ENCODE measurements at regions not wholly inside any gene's neighbourhood (a gene's known extent, or its start where the extent isn't known, plus 50 kb on each side); places are given as distances from the start of the nearest gene placed in this dataset.
A peak's percentile ranks its signal among the peaks of the same experiment; 100 is the strongest.

- no peak for DNase-seq
Observed at GRCh38 chr1:17930635-17931034, 175.5 kb downstream of the ACTL8 start.

DNA sequence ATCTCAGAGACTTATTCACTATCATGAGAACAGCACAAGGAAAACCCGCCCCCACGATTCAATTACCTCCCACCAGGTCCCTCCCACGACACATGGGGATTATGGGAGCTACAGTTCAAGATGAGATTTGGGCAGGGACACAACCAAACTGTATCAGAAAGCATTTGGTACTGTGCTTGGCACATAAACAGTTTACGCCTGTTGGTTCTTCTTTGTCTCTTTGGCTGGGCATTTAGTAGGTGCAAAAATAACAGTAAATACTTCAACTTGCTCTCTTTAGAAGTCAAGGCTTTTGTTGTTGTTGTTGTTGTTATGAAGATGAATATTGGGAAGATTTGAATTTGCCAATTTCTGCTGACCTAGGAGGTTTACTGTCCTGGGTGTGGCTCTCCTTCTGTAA is 175.4 kb upstream of the IGSF21 start:
- no peak for DNase-seq

DNA sequence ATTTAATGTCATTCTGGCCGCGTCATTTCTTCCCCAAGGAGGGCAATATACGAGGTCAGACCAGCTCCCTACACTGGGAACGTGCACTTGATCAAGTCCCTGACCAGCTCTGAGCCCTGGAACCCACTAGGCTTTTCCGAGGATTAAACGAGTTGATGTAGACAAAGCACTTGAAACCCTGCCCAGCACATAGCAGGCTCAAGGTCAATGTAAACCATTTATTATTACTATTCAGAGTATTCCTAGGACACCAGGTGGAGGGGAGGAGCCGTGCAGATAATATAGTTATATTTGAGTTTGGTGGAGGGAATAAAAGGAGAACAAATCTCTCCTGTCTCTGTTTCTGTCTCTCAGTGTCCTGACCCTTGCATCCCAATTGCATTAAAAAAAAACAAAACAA is 174.1 kb upstream of the IGSF21 start:
- DNase-seq, result no peak

DNA sequence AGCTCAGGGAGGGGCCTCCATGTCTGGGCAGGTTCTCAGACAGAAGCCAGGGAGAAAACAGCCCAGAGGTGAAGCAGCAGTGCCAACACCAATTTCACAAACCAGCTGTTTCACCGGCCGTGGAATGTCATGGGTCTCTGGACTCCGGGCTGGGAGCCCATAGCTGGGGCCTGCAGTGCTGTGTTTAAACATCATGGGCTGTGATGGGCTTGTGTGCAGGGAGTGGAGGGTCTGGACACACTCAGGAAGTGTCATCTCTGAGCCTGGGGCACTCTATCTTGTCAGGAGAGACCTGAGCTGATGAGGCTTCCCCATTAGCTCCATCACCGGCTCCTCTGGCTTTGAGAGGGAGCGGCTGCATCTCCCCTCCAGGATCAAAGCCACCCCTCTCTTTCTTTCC is 173.6 kb upstream of the IGSF21 start:
- no peak for DNase-seq

DNA sequence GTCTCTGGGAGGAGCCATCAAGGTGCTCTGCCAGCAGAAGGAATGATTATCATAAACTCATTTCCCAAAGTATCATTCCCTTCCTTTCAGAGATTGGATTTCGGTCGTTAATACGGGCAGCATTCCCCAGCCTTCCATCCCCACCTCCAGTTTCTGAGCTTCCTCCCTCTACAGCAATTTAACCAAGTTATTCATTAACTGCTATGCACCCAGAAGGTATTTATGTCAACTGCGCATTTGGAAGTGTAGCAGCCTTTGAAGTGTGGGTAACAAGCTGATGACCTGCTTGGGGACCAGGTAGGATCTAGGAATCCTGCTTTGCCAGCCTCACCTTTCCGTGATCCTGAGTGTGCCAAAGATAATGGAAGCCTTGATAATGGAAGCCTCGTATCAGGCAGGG is 172.4 kb upstream of the IGSF21 start:
- peak; percentile 46 for DNase-seq

- DNase-seq, result no peak
Observed at GRCh38 chr1:17941431-17942189, 166.0 kb upstream of the IGSF21 start.

DNA sequence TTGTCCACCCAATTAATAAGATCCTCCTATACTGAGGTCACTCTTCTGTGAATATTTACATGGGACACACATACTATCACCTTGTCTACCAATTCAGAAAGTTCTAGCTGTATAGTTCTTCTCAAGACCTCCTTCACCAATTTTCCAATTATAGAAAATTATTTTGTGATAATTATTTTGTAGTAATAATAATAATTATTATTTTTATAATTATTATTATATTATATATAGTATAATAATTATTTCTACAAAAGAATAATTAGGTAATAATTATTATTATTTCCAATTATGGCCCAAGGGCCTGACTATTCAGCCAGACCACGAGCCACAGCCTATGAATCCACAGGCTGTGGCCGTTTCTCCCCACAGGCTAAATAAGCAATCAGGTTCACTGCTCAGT is 164.1 kb upstream of the IGSF21 start:
- no peak for DNase-seq

DNA sequence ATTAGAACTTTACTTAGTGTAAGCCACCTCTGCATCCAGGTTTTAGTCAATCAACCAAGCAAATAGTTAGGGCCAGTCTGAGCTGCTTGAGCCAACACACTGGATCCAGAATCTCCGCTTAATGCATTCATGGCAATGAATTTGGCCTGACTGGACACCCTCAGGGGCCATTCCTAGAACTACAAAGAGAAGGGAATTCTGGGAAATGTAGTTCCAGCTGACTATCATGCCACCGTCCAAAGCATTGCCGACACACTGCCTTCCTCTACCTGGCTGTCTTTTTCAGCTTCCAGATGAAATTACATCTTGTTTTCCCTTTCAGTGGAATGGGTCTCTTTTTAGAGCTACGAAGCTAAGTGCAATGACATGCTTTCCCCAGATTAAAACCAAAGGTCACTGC is 163.0 kb upstream of the IGSF21 start:
- no peak for DNase-seq

GRCh38 chr1:17946434-17946833 is 161.2 kb upstream of the IGSF21 start:
- DNase-seq, result no peak

DNA sequence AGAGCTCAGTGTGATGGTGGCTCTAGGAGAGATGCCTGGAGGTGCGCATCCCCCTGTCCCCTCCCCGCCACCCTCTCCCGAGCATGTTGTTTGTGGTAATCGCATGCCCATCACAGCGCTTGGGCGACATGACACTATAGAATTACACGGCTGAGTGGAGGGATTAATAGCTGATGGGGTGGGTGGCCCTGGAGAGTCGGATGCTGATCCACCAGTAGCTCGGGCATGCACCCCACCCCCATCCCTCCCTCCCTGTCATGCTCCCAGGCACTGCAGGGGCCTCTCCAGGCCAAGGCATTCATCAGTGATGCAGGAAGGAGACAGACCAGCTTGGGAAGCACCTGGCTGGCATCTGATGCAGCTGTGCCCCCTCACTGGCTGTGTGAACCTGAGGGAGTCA is 159.0 kb upstream of the IGSF21 start:
- DNase-seq, result peak; percentile 15

- DNase-seq, result no peak
Observed at GRCh38 chr1:17949511-17949910, 158.1 kb upstream of the IGSF21 start.

- DNase-seq, result no peak
Observed at GRCh38 chr1:17950728-17951127, 156.9 kb upstream of the IGSF21 start.

DNA sequence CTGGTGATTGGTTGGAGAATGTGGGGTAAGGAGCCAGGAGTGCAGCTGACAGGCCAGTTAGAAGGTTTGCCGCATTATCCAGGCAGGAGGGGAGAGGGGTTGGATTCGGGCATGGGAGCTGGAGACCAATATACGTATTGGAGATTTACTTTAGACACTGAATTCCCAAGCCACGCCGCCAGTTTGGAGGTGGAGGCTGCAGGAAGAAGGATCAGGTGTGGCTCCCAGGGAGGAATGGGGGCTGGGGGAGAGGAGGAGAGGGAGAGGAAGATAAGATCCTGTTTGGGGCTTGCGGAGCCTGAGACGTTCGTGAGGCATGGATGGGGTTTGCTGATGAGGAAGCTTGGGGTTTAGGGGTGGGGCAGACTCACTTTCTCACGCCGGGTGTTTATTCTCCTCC is 155.1 kb upstream of the IGSF21 start:
- DNase-seq, result no peak

DNA sequence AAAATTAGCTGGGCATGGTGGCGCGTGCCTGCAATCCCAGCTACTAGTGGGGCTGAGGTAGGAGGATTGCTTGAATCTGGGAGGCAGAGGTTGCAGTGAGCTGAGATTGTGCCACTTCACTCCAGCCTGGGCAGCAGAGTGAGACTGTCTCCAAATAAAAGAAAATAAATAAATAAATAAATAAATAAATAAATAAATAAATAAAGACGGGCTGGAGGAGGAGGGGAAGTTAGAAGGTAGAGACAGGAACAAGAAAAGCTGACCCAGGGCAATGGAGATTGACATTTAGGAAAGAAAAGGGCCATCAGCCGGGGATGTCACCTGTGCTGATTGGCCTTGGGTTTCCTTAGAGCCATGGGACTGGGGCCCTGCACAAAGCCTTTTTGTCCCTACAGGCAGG is 153.7 kb upstream of the IGSF21 start:
- DNase-seq, result no peak

DNA sequence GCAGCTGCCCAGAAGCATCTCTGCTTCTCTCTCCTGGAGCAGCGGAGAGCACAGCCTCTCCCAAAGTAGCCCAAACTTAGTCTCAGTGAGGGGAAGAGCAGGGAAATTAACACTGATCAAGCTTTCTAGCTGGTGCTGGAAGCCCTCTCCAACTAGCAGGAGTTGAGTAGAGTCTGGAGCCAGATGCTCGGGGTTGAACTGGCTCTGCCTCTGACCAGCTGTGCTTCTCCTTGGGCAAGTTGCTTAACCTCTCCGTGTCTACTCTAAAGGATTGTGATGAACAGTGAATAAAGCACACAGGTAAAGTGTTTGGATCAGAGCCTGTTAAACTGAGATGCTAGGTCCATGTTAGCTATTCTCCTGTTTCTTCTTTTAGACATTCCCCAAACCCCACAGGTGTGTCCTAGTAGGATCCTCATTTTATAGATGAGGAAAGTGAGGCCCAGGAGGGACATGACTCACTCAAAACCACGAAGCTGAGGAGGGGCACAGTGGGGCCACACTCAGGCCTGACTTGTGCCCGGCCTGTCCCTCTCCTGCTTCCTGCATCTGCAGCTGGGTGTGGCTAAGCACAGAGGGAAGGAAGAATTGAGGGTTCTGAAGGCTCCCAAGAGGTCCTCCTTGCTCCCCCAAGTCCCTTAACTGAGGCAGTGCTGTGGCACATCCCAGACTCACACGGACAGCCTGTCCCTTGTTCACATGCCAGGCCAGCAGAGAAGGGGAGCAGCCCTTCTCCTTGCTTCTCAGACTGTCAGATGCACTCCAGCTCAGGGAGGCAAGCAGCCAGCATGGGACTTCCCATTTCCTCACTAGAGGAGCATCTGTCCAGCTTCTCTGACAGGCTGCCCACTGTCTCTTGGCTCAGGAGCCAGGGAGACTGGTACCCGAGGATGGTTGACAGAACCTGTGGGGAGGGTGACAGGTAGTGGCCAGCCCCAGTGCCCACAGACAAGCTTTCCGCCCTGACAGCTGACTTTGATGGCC is 152.0 kb upstream of the IGSF21 start:
- no peak for DNase-seq

DNA sequence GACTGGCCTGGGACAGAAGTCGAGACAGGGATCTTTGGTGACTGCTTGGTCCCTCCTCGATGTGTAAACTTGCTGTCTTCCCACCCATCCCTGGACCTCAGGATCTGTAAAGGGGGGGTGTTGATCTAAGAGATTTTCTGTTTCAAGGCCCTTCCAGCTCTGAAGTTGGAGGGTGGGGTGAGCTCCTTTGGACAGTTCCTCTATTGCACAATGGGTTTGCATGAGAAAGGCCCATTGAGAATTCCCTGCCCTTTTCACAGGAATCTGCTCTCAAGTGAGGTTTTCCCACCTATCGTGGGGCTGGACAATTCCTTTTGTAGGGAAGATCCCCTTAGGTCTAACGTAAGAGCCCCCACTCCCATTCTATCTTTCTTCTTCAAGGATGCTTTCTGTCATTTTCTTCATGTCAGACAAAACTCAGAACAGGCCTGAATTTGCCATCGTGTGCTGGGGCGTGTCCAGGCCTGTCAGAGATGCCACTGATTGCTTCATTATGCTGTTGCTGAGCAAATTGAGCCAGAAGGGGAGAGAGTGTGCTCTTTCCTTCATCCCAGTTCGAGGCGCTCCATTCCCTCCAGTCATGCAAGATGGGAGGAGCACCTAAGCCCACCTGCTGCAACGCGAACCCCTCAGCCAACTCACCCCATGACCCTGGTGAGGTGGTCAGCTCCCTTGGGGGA is 149.9 kb upstream of the IGSF21 start:
- DNase-seq, result no peak

GRCh38 chr1:17958704-17959103 is 148.9 kb upstream of the IGSF21 start:
- DNase-seq, result no peak

GRCh38 chr1:17963513-17963912 is 144.1 kb upstream of the IGSF21 start:
- DNase-seq, result no peak

- no peak for DNase-seq
Observed at GRCh38 chr1:17965515-17966100, 142.0 kb upstream of the IGSF21 start.

- no peak for DNase-seq
Observed at GRCh38 chr1:17966341-17966740, 141.3 kb upstream of the IGSF21 start.

GRCh38 chr1:17967623-17968255 is 139.9 kb upstream of the IGSF21 start:
- DNase-seq, result no peak

DNA sequence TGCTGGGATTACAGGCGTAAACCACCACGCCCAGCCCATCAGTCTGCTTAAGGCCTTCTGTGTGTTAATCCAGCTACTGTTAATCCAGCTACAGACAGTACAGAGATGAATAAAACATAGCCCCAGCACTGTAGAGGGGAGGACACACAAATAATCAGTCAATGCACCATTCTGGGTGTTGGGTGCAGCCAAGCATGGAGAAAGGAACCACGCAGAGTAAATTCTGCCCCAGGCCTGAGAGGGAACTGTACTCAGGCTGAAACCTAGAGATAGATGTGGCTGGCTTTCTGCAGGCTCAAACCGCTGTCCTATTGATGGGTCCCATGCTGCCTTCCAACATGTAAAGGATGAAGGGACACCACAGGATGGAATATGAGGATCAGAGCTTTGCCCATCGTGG is 136.8 kb upstream of the IGSF21 start:
- DNase-seq, result no peak

Data from renal pelvis (tissue), 1 donor.